ENCODE measurements at regions not wholly inside any gene's neighbourhood (a gene's known extent, or its start where the extent isn't known, plus 50 kb on each side); places are given as distances from the start of the nearest gene placed in this dataset.

DNA sequence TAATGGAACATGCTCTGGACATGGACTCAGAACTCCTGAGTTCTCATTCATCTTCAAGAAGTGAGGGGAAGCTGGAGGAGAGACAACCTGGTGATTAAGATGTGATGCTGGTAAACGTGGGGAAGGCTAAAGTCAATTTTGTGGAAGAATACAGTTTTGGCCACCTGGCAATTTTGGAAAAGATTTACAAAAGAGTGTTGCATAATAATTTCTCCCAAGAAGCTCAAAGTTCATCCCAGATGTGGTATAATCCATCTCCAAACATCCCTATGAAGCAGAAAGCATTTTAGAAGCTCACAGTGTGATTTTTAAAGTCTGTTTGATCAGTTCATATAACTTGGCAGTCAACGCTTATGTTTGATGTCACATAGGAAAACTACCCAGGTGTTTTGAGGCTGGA, 208.7 kb downstream of the LMX1A start:
- DNase-seq (ENCODE audit: low read depth): no peak
- H3K4me3 ChIP-seq (ENCODE audit: low read length): no peak overlapping the region
- TF ChIP-seq CTCF (IDR thresholded peaks at IDR 0.05; ENCODE audit: insufficient read depth, low read depth, low read length, missing control alignments): no peak

GRCh38 chr1:165144757-165145397, 211.6 kb downstream of the LMX1A start:
- peak; percentile 85 for TF ChIP-seq CTCF (IDR thresholded peaks at IDR 0.05; ENCODE audit: insufficient read depth, low read depth, low read length, missing control alignments)
- peak; percentile 67 for DNase-seq (ENCODE audit: low read depth)

GRCh38 chr1:165143437-165144065, 213.0 kb downstream of the LMX1A start:
- TF ChIP-seq CTCF (IDR thresholded peaks at IDR 0.05; ENCODE audit: insufficient read depth, low read depth, low read length, missing control alignments): peak; percentile 96
- DNase-seq (ENCODE audit: low read depth): peak; percentile 50
- no peak overlapping the region for H3K4me3 ChIP-seq (ENCODE audit: low read length)

More at GRCh38 chr1:165144757-165145397, 211.6 kb downstream of the LMX1A start:
- H3K4me3 ChIP-seq (ENCODE audit: low read length): no peak overlapping the region

- TF ChIP-seq CTCF (IDR thresholded peaks at IDR 0.05; ENCODE audit: insufficient read depth, low read depth, low read length, missing control alignments): no peak
- H3K4me3 ChIP-seq (ENCODE audit: low read length): no peak overlapping the region
- peak; percentile 84 for DNase-seq (ENCODE audit: low read depth)
Observed at GRCh38 chr1:165138960-165139359, 217.6 kb downstream of the LMX1A start.

GRCh38 chr1:165137551-165138316, 218.8 kb downstream of the LMX1A start:
- DNase-seq (ENCODE audit: low read depth): no peak
- H3K4me3 ChIP-seq (ENCODE audit: low read length): no peak overlapping the region
- no peak for TF ChIP-seq CTCF (IDR thresholded peaks at IDR 0.05; ENCODE audit: insufficient read depth, low read depth, low read length, missing control alignments)

GRCh38 chr1:165134431-165134830, 222.1 kb downstream of the LMX1A start:
- no peak overlapping the region for H3K4me3 ChIP-seq (ENCODE audit: low read length)
- no peak for TF ChIP-seq CTCF (IDR thresholded peaks at IDR 0.05; ENCODE audit: insufficient read depth, low read depth, low read length, missing control alignments)
- no peak for DNase-seq (ENCODE audit: low read depth)

All from epithelial cell of esophagus (primary cell).